OCI-LY3 (cell line): ENCODE measurements at regions not wholly inside any gene's neighbourhood (a gene's known extent, or its start where the extent isn't known, plus 50 kb on each side); places are given as distances from the start of the nearest gene placed in this dataset.

Experiments used
- H2AFZ ChIP-seq: fragments of 200-600, 300-600 bp; shearing (Covaris generic); 2 replicates; pipeline ENCODE4 v1.6.0; 2014; ENCODE audit warnings: antibody characterized with exemption, low read depth, low read length
- H3K27ac ChIP-seq: fragments of 200-600, 300-600 bp; sonication (generic); 2 replicates; pipeline ENCODE4 v1.5.1; 2014; ENCODE audit warnings: mild to moderate bottlenecking, low read length, moderate library complexity, mixed read lengths
- H3K27me3 ChIP-seq: fragments of 200-600, 300-600 bp; sonication (generic); 2 replicates; pipeline ENCODE4 v1.6.1; 2014; ENCODE audit warnings: low read depth, low read length, mixed read lengths
- H3K36me3 ChIP-seq: fragments of 200-600, 300-600 bp; sonication (generic); replicated peaks from 2 replicates; pipeline ENCODE3; 2014; ENCODE audit warnings: low read depth, low read length, mixed read lengths
- H3K4me1 ChIP-seq: fragments of 300-600, 200-600 bp; sonication (generic); 2 replicates; pipeline ENCODE4 v1.6.1; 2014; ENCODE audit warnings: low read length, mixed read lengths
- H3K4me2 ChIP-seq: fragments of 200-600, 300-600 bp; sonication (generic); 2 replicates; pipeline ENCODE4 v1.6.1; 2014; ENCODE audit warnings: low read length, mixed read lengths
- H3K4me3 ChIP-seq: fragments of 300-600, 200-600 bp; sonication (generic); 2 replicates; pipeline ENCODE4 v1.5.1; 2014; ENCODE audit warnings: antibody characterized with exemption, mild to moderate bottlenecking, low read length, moderate library complexity
- H3K79me2 ChIP-seq: fragments of 300-600, 200-600 bp; shearing (Covaris generic); 2 replicates; pipeline ENCODE4 v1.6.1; 2014; ENCODE audit warnings: mild to moderate bottlenecking, low read length, mixed read lengths
- H3K9ac ChIP-seq: fragments of 300-600, 200-600 bp; shearing (Covaris generic); 2 replicates; pipeline ENCODE4 v1.6.0; 2014; ENCODE audit warnings: mild to moderate bottlenecking, low read length, moderate library complexity
- H3K9me3 ChIP-seq: fragments of 200-600, 300-600 bp; shearing (Covaris generic); 2 replicates; pipeline ENCODE4 v1.6.1; 2014; ENCODE audit warnings: low read length, mixed read lengths; ENCODE audit not compliant: insufficient read depth
- H4K20me1 ChIP-seq: fragments of 200-600, 300-600 bp; sonication (generic); 2 replicates; pipeline ENCODE4 v1.6.1; 2016; ENCODE audit warnings: low read length, mixed read lengths; ENCODE audit not compliant: insufficient read depth
- EZH2phosphoT487 ChIP-seq: fragments of 200-600 bp; shearing (Covaris generic); IDR thresholded peaks from 2 replicates; pipeline ENCODE4 v1.6.1; 2018; ENCODE audit warnings: antibody characterized with exemption, mixed run types, low read depth
- TF ChIP-seq, protein P1 (sequence below): fragments of 200-600, 300-600 bp; sonication (generic); IDR thresholded peaks from 2 replicates; pipeline ENCODE4 v1.5.1; 2014; ENCODE audit warnings: antibody characterized with exemption, low read length, low read depth

DNA sequence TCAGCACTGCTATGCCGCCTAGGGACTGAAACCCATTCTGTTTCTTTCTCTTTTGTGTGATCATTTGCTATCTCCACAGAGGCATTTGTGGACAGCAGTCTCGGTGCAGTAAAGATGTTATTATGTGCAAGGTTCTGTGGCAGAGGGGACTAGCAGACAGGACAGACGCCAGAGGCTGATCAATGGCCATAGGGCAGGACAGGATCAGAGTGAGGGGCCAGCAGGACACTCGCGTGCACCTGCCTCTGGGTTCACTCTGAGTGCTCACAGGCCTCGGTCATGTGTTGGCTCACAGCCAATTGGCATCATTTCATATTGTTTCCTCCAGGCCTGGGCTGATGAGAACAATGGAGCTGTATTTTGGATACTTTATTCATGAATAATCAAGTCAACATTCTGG, 212.6 kb downstream of the TGFB2 start:
- H3K9ac ChIP-seq = no peak overlapping the region
- H3K9me3 ChIP-seq = no peaks in the 10 kb centered on the region
- H4K20me1 ChIP-seq = no peaks in the 10 kb centered on the region
- H3K27ac ChIP-seq = no peak overlapping the region
- no peaks in the 10 kb centered on the region for H3K36me3 ChIP-seq
- no peak overlapping the region for H3K4me2 ChIP-seq
- H3K4me1 ChIP-seq = no peaks in the 10 kb centered on the region
- H3K79me2 ChIP-seq = no peaks in the 10 kb centered on the region
- H2AFZ ChIP-seq = no peak overlapping the region
- H3K27me3 ChIP-seq = 0 out of 2 replicates have a peak, but pooled peaks cover 4% of the 10 kb centered on the region
- no peak for TF ChIP-seq EZH2phosphoT487
- TF ChIP-seq, protein P1, sequence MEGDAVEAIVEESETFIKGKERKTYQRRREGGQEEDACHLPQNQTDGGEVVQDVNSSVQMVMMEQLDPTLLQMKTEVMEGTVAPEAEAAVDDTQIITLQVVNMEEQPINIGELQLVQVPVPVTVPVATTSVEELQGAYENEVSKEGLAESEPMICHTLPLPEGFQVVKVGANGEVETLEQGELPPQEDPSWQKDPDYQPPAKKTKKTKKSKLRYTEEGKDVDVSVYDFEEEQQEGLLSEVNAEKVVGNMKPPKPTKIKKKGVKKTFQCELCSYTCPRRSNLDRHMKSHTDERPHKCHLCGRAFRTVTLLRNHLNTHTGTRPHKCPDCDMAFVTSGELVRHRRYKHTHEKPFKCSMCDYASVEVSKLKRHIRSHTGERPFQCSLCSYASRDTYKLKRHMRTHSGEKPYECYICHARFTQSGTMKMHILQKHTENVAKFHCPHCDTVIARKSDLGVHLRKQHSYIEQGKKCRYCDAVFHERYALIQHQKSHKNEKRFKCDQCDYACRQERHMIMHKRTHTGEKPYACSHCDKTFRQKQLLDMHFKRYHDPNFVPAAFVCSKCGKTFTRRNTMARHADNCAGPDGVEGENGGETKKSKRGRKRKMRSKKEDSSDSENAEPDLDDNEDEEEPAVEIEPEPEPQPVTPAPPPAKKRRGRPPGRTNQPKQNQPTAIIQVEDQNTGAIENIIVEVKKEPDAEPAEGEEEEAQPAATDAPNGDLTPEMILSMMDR = no peak
- H3K4me3 ChIP-seq = no peak overlapping the region

GRCh38 chr1:218558271-218558810, 213.2 kb downstream of the TGFB2 start:
- H3K4me2 ChIP-seq = no peak overlapping the region
- H2AFZ ChIP-seq = no peak overlapping the region
- H3K4me3 ChIP-seq = no peak overlapping the region
- no peaks in the 10 kb centered on the region for H3K79me2 ChIP-seq
- no peak overlapping the region for H3K9ac ChIP-seq
- no peaks in the 10 kb centered on the region for H4K20me1 ChIP-seq
- no peaks in the 10 kb centered on the region for H3K4me1 ChIP-seq
- H3K27ac ChIP-seq = no peak overlapping the region
- 0 out of 2 replicates have a peak, but pooled peaks cover 4% of the 10 kb centered on the region for H3K27me3 ChIP-seq
- TF ChIP-seq EZH2phosphoT487 = no peak
- TF ChIP-seq, protein P1 = no peak
- H3K36me3 ChIP-seq = no peaks in the 10 kb centered on the region
- no peaks in the 10 kb centered on the region for H3K9me3 ChIP-seq

GRCh38 chr1:218565377-218565776, 220.2 kb downstream of the TGFB2 start:
- Histone ChIP-seq H3K9me3 (no peaks in the 10 kb centered on the region), H3K27ac (no peak overlapping the region), H3K79me2 (no peaks in the 10 kb centered on the region), H3K4me1 (no peaks in the 10 kb centered on the region), H3K27me3 (0 out of 2 replicates have a peak, but pooled peaks cover 3% of the 10 kb centered on the region), H3K4me2 (no peak overlapping the region), H3K36me3 (no peaks in the 10 kb centered on the region), H3K9ac (no peak overlapping the region), H2AFZ (no peak overlapping the region), H4K20me1 (no peaks in the 10 kb centered on the region), H3K4me3 (no peak overlapping the region)
- TF ChIP-seq, protein P1 = no peak
- TF ChIP-seq EZH2phosphoT487 = no peak

DNA sequence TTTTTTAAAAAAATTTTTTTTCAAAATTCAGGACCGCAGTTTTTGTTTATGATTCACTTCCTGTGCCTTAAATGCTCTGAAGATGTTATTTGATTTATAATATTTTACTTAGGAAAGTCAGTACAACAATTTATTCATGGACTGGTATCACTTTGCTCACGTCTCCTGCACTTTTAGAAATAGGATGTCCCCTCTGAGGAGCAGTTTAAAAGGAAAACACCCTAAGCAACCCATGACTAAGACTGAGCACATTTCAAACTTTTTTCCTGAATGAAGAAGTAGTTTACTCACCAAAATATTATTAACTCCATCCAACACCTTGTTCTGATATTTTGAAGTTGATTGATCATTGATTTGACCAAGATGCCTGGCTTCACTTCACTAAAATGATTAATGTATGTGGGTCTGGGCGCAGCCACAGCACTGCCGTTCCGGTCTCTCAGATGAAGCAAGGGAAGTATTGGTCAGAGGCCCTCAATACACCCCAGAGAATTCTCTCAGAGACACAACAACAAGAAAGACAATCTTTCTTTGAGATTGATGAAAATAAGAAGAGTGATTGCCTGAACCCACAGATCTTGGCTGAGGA, 223.9 kb downstream of the TGFB2 start:
- Histone ChIP-seq H4K20me1 (no peaks in the 10 kb centered on the region), H3K9ac (no peak overlapping the region), H3K4me3 (no peak overlapping the region), H2AFZ (no peak overlapping the region), H3K4me1 (no peaks in the 10 kb centered on the region), H3K9me3 (no peaks in the 10 kb centered on the region), H3K79me2 (no peaks in the 10 kb centered on the region), H3K27ac (no peak overlapping the region), H3K27me3 (0 out of 2 replicates have a peak, but pooled peaks cover 3% of the 10 kb centered on the region), H3K36me3 (no peaks in the 10 kb centered on the region), H3K4me2 (no peak overlapping the region)
- no peak for TF ChIP-seq EZH2phosphoT487
- TF ChIP-seq, protein P1 = no peak
